ENCODE measurements at regions not wholly inside any gene's neighbourhood (a gene's known extent, or its start where the extent isn't known, plus 50 kb on each side); places are given as distances from the start of the nearest gene placed in this dataset.

- no peak for TF ChIP-seq GATA1 (IDR thresholded peaks at IDR 0.05; ENCODE audit: low read depth, low read length)
- no peak for TF ChIP-seq POLR2A (IDR thresholded peaks at IDR 0.05; ENCODE audit: low read length)
- no peak for DNase-seq
These were observed 50.6 kb upstream of the JAZF1 start for GRCh38 chr7:28231176-28231575.

- TF ChIP-seq GATA1 (IDR thresholded peaks at IDR 0.05; ENCODE audit: low read depth, low read length): no peak
- TF ChIP-seq POLR2A (IDR thresholded peaks at IDR 0.05; ENCODE audit: low read length): no peak
- DNase-seq: no peak
These were observed 56.0 kb upstream of the JAZF1 start for GRCh38 chr7:28236560-28236959.

GRCh38 chr7:28237363-28237762, 56.8 kb upstream of the JAZF1 start:
- TF ChIP-seq GATA1 (IDR thresholded peaks at IDR 0.05; ENCODE audit: low read depth, low read length): no peak
- no peak for TF ChIP-seq POLR2A (IDR thresholded peaks at IDR 0.05; ENCODE audit: low read length)
- DNase-seq: no peak

- DNase-seq: no peak
- no peak for TF ChIP-seq GATA1 (IDR thresholded peaks at IDR 0.05; ENCODE audit: low read depth, low read length)
- TF ChIP-seq POLR2A (IDR thresholded peaks at IDR 0.05; ENCODE audit: low read length): no peak
These were observed 59.2 kb upstream of the JAZF1 start for GRCh38 chr7:28239823-28240204.

DNA sequence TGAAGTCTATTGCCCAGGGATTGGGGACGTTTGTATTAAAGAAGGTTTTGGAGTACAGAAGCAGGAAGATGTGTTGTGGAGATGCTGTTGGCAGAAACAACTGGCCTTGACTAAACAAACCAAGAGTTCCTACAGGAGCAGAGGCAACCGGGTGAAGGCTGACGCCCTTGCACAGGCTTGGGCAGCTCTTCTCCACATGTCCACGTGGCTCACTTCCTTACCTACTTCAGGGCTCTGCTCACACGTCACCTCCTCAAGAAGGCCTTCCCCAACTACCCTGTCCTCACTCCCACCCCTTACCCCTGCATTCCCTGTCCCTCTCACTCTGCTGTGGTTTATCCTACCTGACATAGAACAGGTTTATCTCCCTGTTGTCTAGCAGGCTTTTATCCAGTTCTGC, 59.9 kb upstream of the JAZF1 start:
- no peak for TF ChIP-seq GATA1 (IDR thresholded peaks at IDR 0.05; ENCODE audit: low read depth, low read length)
- no peak for TF ChIP-seq POLR2A (IDR thresholded peaks at IDR 0.05; ENCODE audit: low read length)
- no peak for DNase-seq

DNA sequence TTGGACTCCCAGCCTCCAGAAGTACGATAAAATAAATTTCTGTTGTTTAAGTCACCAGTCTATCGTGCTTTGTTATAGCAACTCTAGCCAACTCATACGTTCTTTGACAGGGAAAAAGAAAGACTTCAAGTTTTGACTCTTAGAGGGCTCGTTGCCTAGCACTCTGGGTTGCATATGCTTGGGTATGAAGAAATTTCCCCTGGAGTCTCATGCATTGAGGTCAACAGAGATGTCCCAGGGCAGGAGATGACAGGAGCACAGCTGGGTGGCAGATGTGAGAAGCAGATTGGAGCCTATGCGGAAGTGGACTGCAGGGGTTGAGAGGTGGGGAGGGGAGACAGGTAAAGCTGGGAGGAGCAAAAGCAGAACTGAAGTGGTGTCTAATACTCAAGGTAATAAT, 63.3 kb upstream of the JAZF1 start:
- DNase-seq: no peak
- TF ChIP-seq GATA1 (IDR thresholded peaks at IDR 0.05; ENCODE audit: low read depth, low read length): no peak

DNA sequence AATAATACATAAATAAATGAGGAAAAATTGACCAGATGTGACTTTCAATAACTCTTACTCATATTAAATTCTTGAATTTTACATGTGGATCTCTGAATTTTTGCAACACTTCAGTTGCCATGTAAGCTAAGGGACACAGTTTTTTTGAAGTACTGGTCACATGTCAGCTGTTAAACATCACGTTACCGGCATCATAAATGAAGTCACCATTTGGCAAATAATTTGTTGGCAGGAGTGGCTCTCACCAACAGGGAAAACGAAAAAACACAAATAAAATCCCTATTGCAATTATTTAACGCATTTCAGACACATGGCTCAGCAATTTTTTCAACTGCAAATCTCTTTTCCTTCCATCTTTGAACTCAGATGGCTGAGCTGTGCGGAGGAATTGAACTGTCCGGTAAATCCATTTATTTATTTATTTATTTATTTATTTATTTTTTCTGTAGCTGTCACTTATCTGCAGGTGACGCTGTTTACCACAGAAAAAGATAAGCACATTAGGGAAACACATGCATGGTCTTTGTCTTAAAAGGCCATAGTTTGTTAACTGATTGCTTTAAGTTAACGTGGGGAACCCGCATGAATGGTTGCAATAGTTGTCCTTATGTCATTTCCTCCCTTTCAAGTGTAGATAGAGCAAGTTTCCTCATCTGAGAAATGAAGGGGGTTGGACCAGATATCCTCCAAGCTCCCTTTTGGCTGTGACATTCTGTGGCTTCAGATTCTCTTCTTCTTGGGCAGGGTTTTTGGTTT, 64.7 kb upstream of the JAZF1 start:
- peak in 1 of 2 experiments; percentile 7 for DNase-seq

DNA sequence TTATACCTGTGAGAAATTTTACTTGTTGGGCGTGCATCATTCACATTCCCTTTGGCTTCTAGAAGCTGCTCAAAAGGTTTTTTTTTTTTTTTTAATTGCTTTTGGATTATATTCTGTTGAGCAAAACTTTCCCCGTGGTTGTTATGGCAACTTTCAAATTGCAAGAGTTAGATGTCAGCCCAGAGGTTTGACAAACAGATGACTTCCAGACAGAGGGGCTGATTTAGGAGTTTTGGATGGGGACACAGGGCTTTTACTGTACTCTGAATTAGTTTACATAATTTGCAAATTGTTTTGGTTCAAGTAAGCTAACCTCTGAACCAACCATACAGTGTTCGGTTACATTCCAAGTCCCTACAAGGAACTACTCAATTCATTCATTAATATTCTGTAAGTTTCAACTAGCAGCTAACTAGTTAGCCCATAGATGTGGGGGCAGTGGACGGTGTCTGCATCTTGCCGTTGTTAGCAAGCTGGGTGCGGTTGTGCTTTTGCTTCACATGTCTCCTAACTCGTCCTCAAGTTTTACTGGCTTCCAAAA, 66.4 kb upstream of the JAZF1 start:
- no peak for TF ChIP-seq POLR2A (IDR thresholded peaks at IDR 0.05; ENCODE audit: low read length)
- TF ChIP-seq GATA1 (IDR thresholded peaks at IDR 0.05; ENCODE audit: low read depth, low read length): no peak

More for the DNA sequence above, 64.7 kb upstream of the JAZF1 start:
- TF ChIP-seq POLR2A (IDR thresholded peaks at IDR 0.05; ENCODE audit: low read length) (no peak), GATA1 (IDR thresholded peaks at IDR 0.05; ENCODE audit: low read depth, low read length) (no peak)

DNA sequence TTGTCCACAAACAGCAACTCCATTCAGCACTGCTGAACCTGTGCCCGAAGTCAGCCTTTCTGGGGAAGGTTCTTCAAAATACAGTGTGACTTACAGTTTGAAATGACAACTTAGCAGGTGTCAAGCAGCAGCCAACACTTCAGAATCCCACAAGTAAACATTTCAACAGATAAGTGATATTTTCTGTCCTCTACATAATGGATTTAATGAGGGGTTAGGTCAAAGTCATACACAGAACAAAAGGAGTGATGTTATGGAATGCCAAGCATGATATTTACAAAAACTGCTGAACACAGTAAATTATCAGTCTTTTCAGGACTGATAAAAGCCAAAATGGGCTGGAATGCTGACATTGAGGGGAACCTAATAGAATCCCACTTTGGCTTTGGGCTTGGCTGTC, 77.6 kb upstream of the JAZF1 start:
- no peak for TF ChIP-seq POLR2A (IDR thresholded peaks at IDR 0.05; ENCODE audit: low read length)
- no peak for TF ChIP-seq GATA1 (IDR thresholded peaks at IDR 0.05; ENCODE audit: low read depth, low read length)
- DNase-seq: no peak

More for the DNA sequence above, 66.4 kb upstream of the JAZF1 start:
- no peak for DNase-seq

GRCh38 chr7:28260969-28261368, 80.4 kb upstream of the JAZF1 start:
- no peak for DNase-seq
- TF ChIP-seq POLR2A (IDR thresholded peaks at IDR 0.05; ENCODE audit: low read length) (no peak), GATA1 (IDR thresholded peaks at IDR 0.05; ENCODE audit: low read depth, low read length) (no peak)

- no peak for DNase-seq
- no peak for TF ChIP-seq POLR2A (IDR thresholded peaks at IDR 0.05; ENCODE audit: low read length)
These were observed 83.2 kb upstream of the JAZF1 start for GRCh38 chr7:28263622-28264271.

GRCh38 chr7:28266402-28266801, 85.8 kb upstream of the JAZF1 start:
- TF ChIP-seq GATA1 (IDR thresholded peaks at IDR 0.05; ENCODE audit: low read depth, low read length) (no peak), POLR2A (IDR thresholded peaks at IDR 0.05; ENCODE audit: low read length) (no peak)
- DNase-seq: no peak

GRCh38 chr7:28267012-28267411, 86.4 kb upstream of the JAZF1 start:
- DNase-seq: no peak
- TF ChIP-seq POLR2A (IDR thresholded peaks at IDR 0.05; ENCODE audit: low read length): no peak
- no peak for TF ChIP-seq GATA1 (IDR thresholded peaks at IDR 0.05; ENCODE audit: low read depth, low read length)

DNA sequence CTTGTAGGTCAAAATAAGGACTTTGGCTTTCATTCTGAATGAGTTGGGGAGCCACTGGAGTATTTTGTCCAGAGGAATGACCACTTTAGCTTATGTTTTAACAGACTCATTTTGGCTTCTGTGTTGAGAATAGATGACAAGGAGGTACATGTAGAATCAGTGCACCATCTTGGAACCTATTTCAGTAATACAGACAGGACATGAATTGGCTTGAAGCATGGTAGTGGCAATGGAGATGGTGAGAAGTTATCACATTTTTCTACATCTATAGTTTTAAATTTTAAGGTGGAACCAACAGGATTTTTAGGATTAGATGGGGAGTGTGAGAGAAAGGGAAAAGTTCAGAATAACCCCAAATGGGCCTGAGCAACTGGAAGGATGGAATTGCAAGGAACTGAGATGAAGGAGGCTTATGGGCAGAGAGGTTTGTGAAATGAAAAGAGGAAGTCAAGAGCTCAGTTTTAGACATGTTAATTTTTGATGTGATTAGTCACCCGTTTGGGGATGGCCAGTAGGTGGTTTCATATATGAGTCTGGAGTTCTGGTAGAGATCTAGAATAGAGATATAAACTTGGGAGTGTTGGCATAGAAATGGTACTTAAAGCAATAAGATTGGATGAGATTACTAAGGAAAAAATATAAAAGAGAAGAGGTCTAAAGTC, 89.2 kb upstream of the JAZF1 start:
- DNase-seq: no peak
- TF ChIP-seq POLR2A (IDR thresholded peaks at IDR 0.05; ENCODE audit: low read length) (no peak), GATA1 (IDR thresholded peaks at IDR 0.05; ENCODE audit: low read depth, low read length) (no peak)

All from erythroblast (primary cell).